Uterus (tissue), 2 donors: ENCODE measurements at regions not wholly inside any gene's neighbourhood (a gene's known extent, or its start where the extent isn't known, plus 50 kb on each side); places are given as distances from the start of the nearest gene placed in this dataset.

Experiments used
- POLR2A ChIP-seq, 2 donors: fragments of 450-650 bp; IDR thresholded peaks; one replicate each; pipeline ENCODE4 v1.6.1; 2016; ENCODE audit warnings: antibody characterized with exemption in 2 of 2, mild to moderate bottlenecking in 1 of 2, moderate library complexity in 1 of 2
- TF ChIP-seq, protein P1 (sequence below), 4 experiments: fragments of 200-600 bp in 2 of 4; fragments of 450-650 bp in 2 of 4; sonication (generic) in 2 of 4; IDR thresholded peaks; one replicate each; pipeline ENCODE4 v1.5.1; 2016 to 2019; ENCODE audit warnings: antibody characterized with exemption in 4 of 4, mild to moderate bottlenecking in 2 of 4, moderate library complexity in 1 of 4

DNA sequence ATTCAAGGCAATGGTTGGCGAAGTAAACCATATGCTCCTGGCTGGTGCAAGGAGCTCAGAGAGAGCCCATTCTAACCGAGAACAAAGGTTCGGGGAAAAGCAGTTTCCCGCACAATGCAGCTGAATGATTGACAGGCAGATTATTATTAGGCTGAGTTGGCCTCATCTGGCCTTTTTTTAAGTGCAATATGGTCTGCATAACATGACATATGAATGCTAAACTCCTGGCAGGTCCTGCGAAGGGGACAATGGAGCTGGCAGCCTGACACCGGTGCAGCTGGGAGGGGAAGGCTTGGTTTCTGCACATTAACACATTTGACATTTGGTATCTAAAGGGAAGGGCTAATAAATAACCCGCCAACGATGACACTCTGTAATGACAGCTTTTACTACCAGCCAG lies 92.0 kb downstream of the MIS18A start:
- TF ChIP-seq, protein P1, sequence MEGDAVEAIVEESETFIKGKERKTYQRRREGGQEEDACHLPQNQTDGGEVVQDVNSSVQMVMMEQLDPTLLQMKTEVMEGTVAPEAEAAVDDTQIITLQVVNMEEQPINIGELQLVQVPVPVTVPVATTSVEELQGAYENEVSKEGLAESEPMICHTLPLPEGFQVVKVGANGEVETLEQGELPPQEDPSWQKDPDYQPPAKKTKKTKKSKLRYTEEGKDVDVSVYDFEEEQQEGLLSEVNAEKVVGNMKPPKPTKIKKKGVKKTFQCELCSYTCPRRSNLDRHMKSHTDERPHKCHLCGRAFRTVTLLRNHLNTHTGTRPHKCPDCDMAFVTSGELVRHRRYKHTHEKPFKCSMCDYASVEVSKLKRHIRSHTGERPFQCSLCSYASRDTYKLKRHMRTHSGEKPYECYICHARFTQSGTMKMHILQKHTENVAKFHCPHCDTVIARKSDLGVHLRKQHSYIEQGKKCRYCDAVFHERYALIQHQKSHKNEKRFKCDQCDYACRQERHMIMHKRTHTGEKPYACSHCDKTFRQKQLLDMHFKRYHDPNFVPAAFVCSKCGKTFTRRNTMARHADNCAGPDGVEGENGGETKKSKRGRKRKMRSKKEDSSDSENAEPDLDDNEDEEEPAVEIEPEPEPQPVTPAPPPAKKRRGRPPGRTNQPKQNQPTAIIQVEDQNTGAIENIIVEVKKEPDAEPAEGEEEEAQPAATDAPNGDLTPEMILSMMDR (IDR thresholded peaks at IDR 0.05) = no peak
- no peak for TF ChIP-seq POLR2A (IDR thresholded peaks at IDR 0.05)
